ENCODE measurements at regions not wholly inside any gene's neighbourhood (a gene's known extent, or its start where the extent isn't known, plus 50 kb on each side); places are given as distances from the start of the nearest gene placed in this dataset.

DNA sequence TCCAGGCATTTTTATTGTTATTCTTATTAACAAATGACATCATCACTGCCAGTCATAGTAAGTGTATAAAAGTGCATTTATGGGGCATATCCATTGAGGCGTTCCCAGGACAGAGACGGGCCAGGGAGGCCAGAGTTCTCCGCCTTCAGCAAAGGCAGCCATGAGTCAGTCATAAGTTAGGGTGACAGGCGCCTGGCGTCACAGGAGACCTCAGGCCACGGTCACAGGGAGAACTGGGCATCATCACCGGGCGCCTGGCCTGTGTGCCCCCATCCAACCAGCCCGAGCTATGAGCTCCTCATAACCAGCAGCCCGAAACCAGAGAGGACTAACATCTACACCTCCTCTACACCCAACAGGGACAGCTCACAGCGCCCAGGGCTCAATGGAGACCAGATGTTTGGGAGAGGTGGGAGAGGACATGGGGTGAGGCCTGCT, 259.2 kb downstream of the DLL1 start:
- DNase-seq (ENCODE audit: low read depth in 2 of 2) = no peak

DNA sequence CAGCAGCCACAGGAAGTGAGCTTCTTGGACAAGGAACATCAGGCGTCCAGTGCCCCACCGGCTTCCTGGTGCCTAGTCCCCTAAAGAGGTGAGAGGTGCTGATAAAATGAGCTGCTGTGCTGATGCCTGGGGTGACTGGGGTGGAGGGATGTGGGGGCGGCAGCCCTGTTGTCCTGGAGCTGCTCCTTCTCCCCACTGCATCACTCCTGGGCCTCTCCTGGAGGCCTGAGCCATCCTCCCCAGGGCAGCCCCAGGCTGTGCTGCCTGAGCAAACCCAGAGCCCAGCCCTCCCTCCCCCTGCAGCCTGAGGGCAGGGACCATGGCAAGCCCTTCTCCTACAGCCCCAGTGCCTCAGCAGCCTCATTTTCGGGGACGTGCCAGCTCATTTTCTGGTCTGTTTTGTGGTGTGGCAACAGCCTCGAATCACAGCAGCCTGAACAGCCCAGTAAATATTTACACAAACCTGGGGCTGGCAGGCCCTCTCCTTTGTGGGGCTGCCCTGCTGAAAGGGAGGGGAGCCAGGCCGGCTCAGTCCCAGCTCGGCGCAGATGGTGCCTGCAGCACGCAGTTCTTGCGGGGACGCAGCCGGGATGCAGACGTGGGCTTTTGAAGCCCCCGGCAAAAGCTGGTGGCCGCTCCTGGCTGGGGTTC, 259.9 kb downstream of the DLL1 start:
- DNase-seq (ENCODE audit: low read depth in 2 of 2) = no peak

- no peak for DNase-seq (ENCODE audit: low read depth in 2 of 2)
These were observed 260.5 kb downstream of the DLL1 start for GRCh38 chr6:170030284-170030815.

- DNase-seq (ENCODE audit: low read depth in 2 of 2) = no peak
These were observed 261.2 kb downstream of the DLL1 start for GRCh38 chr6:170029416-170030283.

GRCh38 chr6:170028629-170029345, 262.1 kb downstream of the DLL1 start:
- no peak for DNase-seq (ENCODE audit: low read depth in 2 of 2)

- no peak for DNase-seq (ENCODE audit: low read depth in 2 of 2)
These were observed 263.2 kb downstream of the DLL1 start for GRCh38 chr6:170027647-170028043.

- DNase-seq (ENCODE audit: low read depth in 2 of 2) = no peak
These were observed 263.9 kb downstream of the DLL1 start for GRCh38 chr6:170026751-170027646.

- DNase-seq (ENCODE audit: low read depth in 2 of 2) = no peak
These were observed 264.7 kb downstream of the DLL1 start for GRCh38 chr6:170025935-170026750.

DNA sequence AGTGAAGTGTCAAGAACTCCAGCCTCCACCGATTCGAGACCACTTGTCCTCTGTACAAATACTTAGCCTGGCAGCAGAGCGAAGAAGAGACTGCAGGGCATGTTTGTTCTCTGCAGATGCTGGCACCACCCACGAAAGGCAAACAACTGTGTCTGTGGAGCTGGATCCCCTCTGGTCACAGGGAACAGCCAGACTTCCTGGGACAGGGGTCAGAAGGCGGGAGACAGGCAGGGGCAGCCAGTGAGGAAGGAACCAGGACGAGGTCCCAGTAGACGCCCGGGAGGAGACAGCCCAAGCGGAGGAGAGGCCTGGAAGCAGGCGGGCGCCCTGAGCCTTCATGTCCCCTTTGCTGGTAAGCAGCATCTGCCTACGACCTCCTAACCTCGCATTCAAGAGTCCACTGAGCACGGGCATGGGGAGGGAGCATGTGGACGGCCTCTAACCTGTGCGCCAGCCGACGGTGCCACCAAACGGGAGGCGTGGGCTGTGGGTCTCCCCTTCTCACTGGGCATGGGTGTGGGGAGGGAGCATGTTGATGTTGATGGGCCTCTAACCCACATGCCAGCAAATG, 265.5 kb downstream of the DLL1 start:
- no peak for DNase-seq (ENCODE audit: low read depth in 2 of 2)

DNA sequence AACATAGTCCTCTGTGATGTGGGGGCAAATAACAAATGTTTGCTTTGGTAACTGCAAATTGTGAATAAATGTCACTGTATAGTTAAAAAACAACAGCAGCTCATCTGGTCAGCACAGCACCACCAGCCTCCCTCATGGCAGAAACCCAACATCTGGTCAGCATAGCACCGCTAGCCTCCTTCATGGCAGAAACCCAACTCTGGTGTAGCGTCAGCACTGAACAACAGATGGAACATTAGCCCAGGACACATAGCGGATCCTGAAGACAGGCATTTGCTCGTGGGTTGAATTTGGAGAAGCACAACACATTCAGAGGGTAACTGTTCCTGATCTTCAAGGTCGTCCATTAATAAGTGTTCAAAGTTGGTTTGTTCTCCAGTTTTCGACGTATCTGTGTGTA, 265.9 kb downstream of the DLL1 start:
- peak; percentile 14 to 18 for DNase-seq (ENCODE audit: low read depth in 2 of 2)

- no peak for DNase-seq (ENCODE audit: low read depth in 2 of 2)
These were observed 267.0 kb downstream of the DLL1 start for GRCh38 chr6:170023620-170024521.

DNA sequence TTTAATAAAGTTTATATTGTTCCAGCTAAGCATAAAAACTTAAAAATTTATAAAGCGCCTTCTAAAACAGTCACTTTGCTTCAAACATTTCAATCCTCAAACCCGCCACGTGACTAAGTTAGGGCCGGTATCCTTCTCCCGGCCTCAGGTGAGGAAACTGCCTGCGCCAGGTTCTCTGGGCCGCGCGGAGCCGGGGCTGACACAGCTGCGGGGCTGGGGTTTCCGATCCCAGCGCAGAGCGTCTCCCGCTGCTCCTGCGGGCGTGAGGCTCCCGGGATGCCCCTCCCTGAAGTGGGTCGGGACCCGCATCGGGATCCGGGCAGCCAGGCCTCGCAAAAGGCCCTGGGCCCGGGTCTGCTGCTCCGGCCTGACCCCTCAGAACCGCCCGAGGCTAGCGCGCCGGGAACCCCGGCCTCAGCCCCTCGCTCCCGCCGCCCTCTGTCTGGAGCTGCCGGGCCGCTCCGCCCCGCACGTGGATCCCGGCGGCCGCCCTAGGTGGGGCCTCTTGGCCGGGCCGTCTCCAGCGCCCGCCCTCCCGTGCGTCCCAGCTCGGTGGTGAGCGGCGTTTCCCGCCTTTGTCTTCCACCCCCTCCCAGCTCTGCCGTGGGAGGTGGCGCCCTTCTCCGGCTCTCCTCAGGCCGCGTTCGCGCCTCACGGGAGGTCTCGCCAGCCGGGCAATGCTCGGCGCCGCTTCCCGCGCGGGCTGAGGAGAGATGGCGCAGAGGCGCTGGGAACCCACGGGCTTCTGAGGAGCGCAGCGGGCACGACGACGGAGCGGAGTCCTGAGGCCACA, 267.9 kb downstream of the DLL1 start:
- DNase-seq (ENCODE audit: low read depth in 2 of 2) = no peak

DNA sequence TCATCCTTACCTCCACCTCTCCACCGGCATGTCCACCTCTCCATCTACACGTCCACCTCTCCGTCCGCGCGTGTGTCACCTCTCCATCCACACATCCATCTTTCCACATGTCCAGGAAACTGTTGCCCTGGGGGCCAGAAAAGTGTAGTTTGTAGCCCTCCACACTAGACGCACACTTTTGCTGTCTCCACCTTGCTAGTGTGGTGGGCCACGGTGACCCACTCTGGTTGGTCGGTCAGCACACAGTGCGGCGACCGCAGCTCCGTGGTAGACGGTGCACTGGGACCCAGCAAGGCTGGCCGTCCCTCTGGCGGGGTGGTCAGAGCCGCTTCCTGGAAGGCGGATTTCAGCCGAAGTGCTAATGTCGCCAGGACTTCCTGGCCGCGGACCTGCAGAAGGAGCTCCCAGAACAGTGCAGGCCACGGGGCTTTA, 268.6 kb downstream of the DLL1 start:
- DNase-seq (ENCODE audit: low read depth in 2 of 2) = no peak

DNA sequence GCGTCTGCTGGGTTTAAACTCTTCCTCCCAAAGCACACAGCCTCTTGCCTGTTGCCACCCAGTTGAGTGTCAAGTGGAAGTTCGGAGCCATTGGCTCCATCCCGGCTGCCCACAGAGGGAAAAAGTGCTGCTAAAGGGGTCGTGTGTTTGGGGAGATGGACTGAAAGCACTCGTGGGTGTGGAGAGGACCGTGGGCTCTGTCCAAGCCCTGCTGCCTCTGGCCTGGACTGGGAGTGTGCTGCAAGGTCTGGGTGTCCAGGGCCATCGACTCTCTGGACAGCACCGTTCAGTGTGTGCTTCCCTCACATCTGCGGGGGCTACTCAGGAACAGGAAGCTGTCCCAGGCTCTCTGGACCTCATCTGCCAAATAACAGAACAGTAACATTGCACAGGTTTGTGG, 269.3 kb downstream of the DLL1 start:
- DNase-seq (ENCODE audit: low read depth in 2 of 2) = no peak

DNA sequence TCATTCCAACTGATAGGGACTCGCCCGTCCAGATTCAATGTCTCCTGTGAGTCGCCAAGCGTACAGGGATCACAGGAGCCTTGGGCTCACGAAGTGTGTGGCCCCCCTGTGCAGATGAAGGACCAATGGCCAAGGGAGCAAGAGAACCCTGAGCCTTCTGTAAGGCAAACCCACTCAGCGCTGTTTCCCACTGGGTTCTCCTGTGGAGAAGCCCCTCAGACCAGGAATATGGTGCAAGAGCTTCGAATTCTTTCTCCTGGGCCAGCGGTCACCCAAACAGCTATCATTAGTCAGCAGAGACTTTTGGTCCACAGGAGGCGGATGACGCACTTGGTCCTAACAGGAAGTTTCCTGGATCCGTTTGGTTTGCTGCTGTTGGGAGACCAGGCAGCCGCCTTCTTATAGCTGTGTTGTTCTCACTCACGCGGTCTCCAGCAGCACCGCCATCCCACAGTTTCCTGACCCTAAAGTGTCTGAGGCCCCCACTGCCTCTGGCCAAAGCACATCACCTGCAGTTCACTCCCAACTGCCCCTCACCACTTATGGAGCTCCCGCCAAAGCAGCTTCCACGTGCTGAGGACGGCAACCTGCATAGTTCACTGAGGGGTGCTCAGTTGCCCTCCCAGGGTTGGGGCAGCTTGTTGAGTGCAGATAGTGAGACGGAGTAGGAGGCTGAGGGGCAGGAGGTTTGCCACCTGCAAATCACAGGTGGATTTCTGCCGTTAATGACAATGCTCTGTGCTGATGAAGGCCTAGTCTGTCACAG, 268.6 kb downstream of the ERMARD start:
- DNase-seq (ENCODE audit: low read depth in 2 of 2) = no peak

- no peak for DNase-seq (ENCODE audit: low read depth in 2 of 2)
These were observed 267.8 kb downstream of the ERMARD start for GRCh38 chr6:170018936-170019817.

Data from fibroblast of skin of left biceps (primary cell).